ENCODE measurements at regions not wholly inside any gene's neighbourhood (a gene's known extent, or its start where the extent isn't known, plus 50 kb on each side); places are given as distances from the start of the nearest gene placed in this dataset.
A peak's percentile ranks its signal among the peaks of the same experiment; 100 is the strongest.

- no peaks in the 10 kb centered on the region for H3K27me3 ChIP-seq (ENCODE audit: insufficient read depth, low read length)
- peaks cover 8% of the 10 kb centered on the region for H3K4me1 ChIP-seq (ENCODE audit: insufficient read depth, low read length, severe bottlenecking)
- no peak overlapping the region for H3K4me2 ChIP-seq (ENCODE audit: low read length)
- H3K36me3 ChIP-seq (ENCODE audit: insufficient read depth, low read length): no peaks in the 10 kb centered on the region
- no peak overlapping the region for H3K27ac ChIP-seq (ENCODE audit: low read depth, low read length, poor library complexity, severe bottlenecking)
- no peaks in the 10 kb centered on the region for H4K20me1 ChIP-seq (ENCODE audit: insufficient read depth, low read length)
- no peaks in the 10 kb centered on the region for H3F3A ChIP-seq (ENCODE audit: insufficient read depth, low read length)
- H3K9ac ChIP-seq (ENCODE audit: low read length): no peak overlapping the region
- H3K79me2 ChIP-seq (ENCODE audit: insufficient read depth, low read length): no peaks in the 10 kb centered on the region
- no peaks in the 10 kb centered on the region for H3K9me3 ChIP-seq (ENCODE audit: low read length)
- TF ChIP-seq CTCF (IDR thresholded peaks at IDR 0.05; ENCODE audit: low read length): peak; percentile 22; the same call in 1 of the 2 replicates
- TF ChIP-seq EZH2 (IDR thresholded peaks at IDR 0.05; ENCODE audit: borderline replicate concordance, low read length): no peak
- no peak overlapping the region for H3K4me3 ChIP-seq (ENCODE audit: low read depth, low read length, poor library complexity, severe bottlenecking)
- H3K9me2 ChIP-seq (ENCODE audit: low read depth, low read length): no peaks in the 10 kb centered on the region
- peak overlapping the region; percentile 42 for H2AFZ ChIP-seq (ENCODE audit: low read length)
These were observed 1639.0 kb upstream of the B3GALT2 start for GRCh38 chr1:194825382-194825781.

- H3K4me1 ChIP-seq (ENCODE audit: insufficient read depth, low read length, severe bottlenecking): peaks cover 20% of the 10 kb centered on the region
- H3K4me3 ChIP-seq (ENCODE audit: low read depth, low read length, poor library complexity, severe bottlenecking): no peak overlapping the region
These were observed 1634.7 kb upstream of the B3GALT2 start for GRCh38 chr1:194821091-194821490.

GRCh38 chr1:194818674-194819073, 1632.3 kb upstream of the B3GALT2 start:
- H4K20me1 ChIP-seq (ENCODE audit: insufficient read depth, low read length): no peaks in the 10 kb centered on the region
- peak overlapping the region; percentile 100 for H2AFZ ChIP-seq (ENCODE audit: low read length)
- H3K4me3 ChIP-seq (ENCODE audit: low read depth, low read length, poor library complexity, severe bottlenecking): no peak overlapping the region
- H3K4me1 ChIP-seq (ENCODE audit: insufficient read depth, low read length, severe bottlenecking): peaks cover 20% of the 10 kb centered on the region
- H3K79me2 ChIP-seq (ENCODE audit: insufficient read depth, low read length): no peaks in the 10 kb centered on the region
- no peaks in the 10 kb centered on the region for H3K9me2 ChIP-seq (ENCODE audit: low read depth, low read length)
- H3K27me3 ChIP-seq (ENCODE audit: insufficient read depth, low read length): no peaks in the 10 kb centered on the region
- no peaks in the 10 kb centered on the region for H3K36me3 ChIP-seq (ENCODE audit: insufficient read depth, low read length)
- peak overlapping the region; percentile 34; the same call in 1 of the 2 replicates for H3K4me2 ChIP-seq (ENCODE audit: low read length)
- TF ChIP-seq CTCF (IDR thresholded peaks at IDR 0.05; ENCODE audit: low read length): no peak; the same call in 1 of the 2 replicates
- no peak for TF ChIP-seq EZH2 (IDR thresholded peaks at IDR 0.05; ENCODE audit: borderline replicate concordance, low read length)
- H3K9ac ChIP-seq (ENCODE audit: low read length): no peak overlapping the region
- H3F3A ChIP-seq (ENCODE audit: insufficient read depth, low read length): no peaks in the 10 kb centered on the region
- H3K27ac ChIP-seq (ENCODE audit: low read depth, low read length, poor library complexity, severe bottlenecking): peak overlapping the region; percentile 72
- no peaks in the 10 kb centered on the region for H3K9me3 ChIP-seq (ENCODE audit: low read length)

More at GRCh38 chr1:194821091-194821490, 1634.7 kb upstream of the B3GALT2 start:
- H3F3A ChIP-seq (ENCODE audit: insufficient read depth, low read length): no peaks in the 10 kb centered on the region
- H3K9me3 ChIP-seq (ENCODE audit: low read length): no peaks in the 10 kb centered on the region
- H2AFZ ChIP-seq (ENCODE audit: low read length): no peak overlapping the region
- H3K27me3 ChIP-seq (ENCODE audit: insufficient read depth, low read length): no peaks in the 10 kb centered on the region
- H3K9ac ChIP-seq (ENCODE audit: low read length): no peak overlapping the region
- H4K20me1 ChIP-seq (ENCODE audit: insufficient read depth, low read length): no peaks in the 10 kb centered on the region
- H3K36me3 ChIP-seq (ENCODE audit: insufficient read depth, low read length): no peaks in the 10 kb centered on the region
- H3K79me2 ChIP-seq (ENCODE audit: insufficient read depth, low read length): no peaks in the 10 kb centered on the region
- H3K9me2 ChIP-seq (ENCODE audit: low read depth, low read length): no peaks in the 10 kb centered on the region
- TF ChIP-seq CTCF (IDR thresholded peaks at IDR 0.05; ENCODE audit: low read length) (no peak), EZH2 (IDR thresholded peaks at IDR 0.05; ENCODE audit: borderline replicate concordance, low read length) (no peak)
- no peak overlapping the region for H3K27ac ChIP-seq (ENCODE audit: low read depth, low read length, poor library complexity, severe bottlenecking)
- no peak overlapping the region for H3K4me2 ChIP-seq (ENCODE audit: low read length)
